Endothelial cell (in vitro differentiated cells): ENCODE measurements at regions not wholly inside any gene's neighbourhood (a gene's known extent, or its start where the extent isn't known, plus 50 kb on each side); places are given as distances from the start of the nearest gene placed in this dataset.

Source experiments
- DNase-seq: peaks from one replicate; pipeline ENCODE4 v3.0.0; 2021; ENCODE audit warnings: low spot score
- H3K27ac Mint-ChIP-seq: one replicate; pipeline ENCODE4 v1.8.0; 2021; ENCODE audit warnings: mixed read lengths, inconsistent platforms; ENCODE audit not compliant: unreplicated experiment
- H3K27me3 Mint-ChIP-seq: one replicate; pipeline ENCODE4 v1.8.0; 2021; ENCODE audit warnings: mild to moderate bottlenecking, moderate library complexity, mixed read lengths, inconsistent platforms; ENCODE audit not compliant: unreplicated experiment
- H3K36me3 Mint-ChIP-seq: one replicate; pipeline ENCODE4 v1.8.0; 2021; ENCODE audit warnings: mild to moderate bottlenecking, low read depth, mixed read lengths, inconsistent platforms; ENCODE audit not compliant: unreplicated experiment
- H3K4me1 Mint-ChIP-seq: one replicate; pipeline ENCODE4 v1.8.0; 2021; ENCODE audit warnings: mild to moderate bottlenecking, mixed read lengths, inconsistent platforms; ENCODE audit not compliant: unreplicated experiment
- H3K4me3 Mint-ChIP-seq: one replicate; pipeline ENCODE4 v1.8.0; 2021; ENCODE audit warnings: mild to moderate bottlenecking, mixed read lengths, inconsistent platforms; ENCODE audit not compliant: unreplicated experiment
- H3K9me3 Mint-ChIP-seq: one replicate; pipeline ENCODE4 v1.8.0; 2021; ENCODE audit warnings: mixed read lengths, inconsistent platforms; ENCODE audit not compliant: unreplicated experiment
- CTCF ChIP-seq: fragments of 200-600 bp; sonication (generic); IDR thresholded peaks from one replicate; pipeline ENCODE4 v1.5.0; 2021; ENCODE audit warnings: antibody characterized with exemption; ENCODE audit not compliant: unreplicated experiment

- no peak for TF ChIP-seq CTCF
- Mint-ChIP-seq H3K9me3 (no peaks in the 10 kb centered on the region), H3K27ac (no peak overlapping the region), H3K36me3 (no peaks in the 10 kb centered on the region), H3K4me1 (peaks cover 14% of the 10 kb centered on the region), H3K4me3 (no peak overlapping the region), H3K27me3 (no peaks in the 10 kb centered on the region)
- no peak for DNase-seq
Measured at GRCh38 chr15:95292785-95293450, 1037.6 kb upstream of the NR2F2 start.

GRCh38 chr15:95293456-95294031 is 1037.0 kb upstream of the NR2F2 start:
- no peak for TF ChIP-seq CTCF
- H3K4me1 Mint-ChIP-seq: peaks cover 12% of the 10 kb centered on the region

GRCh38 chr15:95295363-95295762 is 1035.1 kb upstream of the NR2F2 start:
- no peaks in the 10 kb centered on the region for H3K9me3 Mint-ChIP-seq
- no peak for TF ChIP-seq CTCF
- H3K4me1 Mint-ChIP-seq: peaks cover 7% of the 10 kb centered on the region
- no peak overlapping the region for H3K4me3 Mint-ChIP-seq
- DNase-seq: no peak
- no peaks in the 10 kb centered on the region for H3K36me3 Mint-ChIP-seq
- H3K27me3 Mint-ChIP-seq: peaks cover 1% of the 10 kb centered on the region
- H3K27ac Mint-ChIP-seq: no peak overlapping the region

More at GRCh38 chr15:95293456-95294031, 1037.0 kb upstream of the NR2F2 start:
- Mint-ChIP-seq H3K9me3 (no peaks in the 10 kb centered on the region), H3K27me3 (no peaks in the 10 kb centered on the region), H3K27ac (no peak overlapping the region), H3K36me3 (no peaks in the 10 kb centered on the region), H3K4me3 (no peak overlapping the region)
- DNase-seq: no peak

GRCh38 chr15:95295896-95296625 is 1034.4 kb upstream of the NR2F2 start:
- peaks cover 4% of the 10 kb centered on the region for H3K27me3 Mint-ChIP-seq
- H3K4me3 Mint-ChIP-seq: no peak overlapping the region
- H3K4me1 Mint-ChIP-seq: peaks cover 12% of the 10 kb centered on the region
- H3K9me3 Mint-ChIP-seq: no peaks in the 10 kb centered on the region
- no peaks in the 10 kb centered on the region for H3K36me3 Mint-ChIP-seq
- TF ChIP-seq CTCF: no peak
- no peak for DNase-seq
- H3K27ac Mint-ChIP-seq: no peak overlapping the region

GRCh38 chr15:95296643-95297042 is 1033.9 kb upstream of the NR2F2 start:
- peaks cover 3% of the 10 kb centered on the region for H3K36me3 Mint-ChIP-seq
- no peak overlapping the region for H3K4me3 Mint-ChIP-seq
- TF ChIP-seq CTCF: no peak
- H3K9me3 Mint-ChIP-seq: no peaks in the 10 kb centered on the region
- H3K27ac Mint-ChIP-seq: no peak overlapping the region
- H3K4me1 Mint-ChIP-seq: peaks cover 16% of the 10 kb centered on the region
- peaks cover 4% of the 10 kb centered on the region for H3K27me3 Mint-ChIP-seq
- no peak for DNase-seq
